ENCODE measurements at regions not wholly inside any gene's neighbourhood (a gene's known extent, or its start where the extent isn't known, plus 50 kb on each side); places are given as distances from the start of the nearest gene placed in this dataset.
"Not testable (repeated sequence)": the region's sequence is repeated elsewhere in the genome, so short reads cannot be mapped to it uniquely, and the experiment has no call there.

DNA sequence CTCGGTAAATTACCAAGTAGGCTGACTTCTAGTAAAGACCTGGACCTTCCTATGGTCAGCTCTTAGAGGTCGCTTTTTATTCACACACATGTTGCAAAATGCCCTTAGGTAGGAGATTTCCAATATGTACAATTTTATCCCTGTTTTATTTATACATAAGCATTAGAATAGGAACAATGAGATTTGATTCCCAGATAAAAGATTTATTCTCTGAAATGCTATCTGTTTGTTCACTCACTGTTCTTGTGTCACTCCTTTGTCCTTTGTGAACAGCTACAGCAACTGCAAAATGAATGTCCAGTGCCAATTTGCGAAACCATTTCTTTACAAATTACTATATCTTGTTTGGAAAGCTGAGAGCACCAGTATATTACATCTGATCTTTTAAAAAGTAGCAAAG is 991.5 kb upstream of the TYRP1 start:
- FAIRE-seq: no peak
- TF ChIP-seq CTCF (IDR thresholded peaks at IDR 0.05; ENCODE audit: borderline replicate concordance, extremely low read depth, insufficient read depth): no peak
- Histone ChIP-seq H3K27me3 (ENCODE audit: control insufficient read depth, insufficient read depth, low read length) (no peaks in the 10 kb centered on the region), H3K36me3 (ENCODE audit: control insufficient read depth in 2 of 3, insufficient read depth in 3 of 3, low read length in 3 of 3) (no peaks in the 10 kb centered on the region), H3K27ac (ENCODE audit: low read depth in 2 of 2, low read length in 2 of 2) (no peak overlapping the region), H3K9me3 (ENCODE audit: control insufficient read depth in 2 of 3, insufficient read depth in 1 of 3, low read length in 3 of 3) (no peaks in the 10 kb centered on the region), H3K4me1 (ENCODE audit: control insufficient read depth in 2 of 3, insufficient read depth in 2 of 3, low read depth in 1 of 3, low read length in 3 of 3) (no peaks in the 10 kb centered on the region), H3K9ac (ENCODE audit: low read length in 3 of 3) (no peak overlapping the region), H3K4me3 (ENCODE audit: low read length in 3 of 3) (no peak overlapping the region)
- intact Hi-C loops (cut with DNase I): no loop called here
- no peak for DNase-seq

GRCh38 chr9:11702548-11702947 is 990.6 kb upstream of the TYRP1 start:
- intact Hi-C loops (cut with DNase I): no loop called here
- H3K27me3 ChIP-seq (ENCODE audit: control insufficient read depth, insufficient read depth, low read length): no peaks in the 10 kb centered on the region
- H3K4me3 ChIP-seq (ENCODE audit: low read length in 3 of 3): no peak overlapping the region
- no peak for DNase-seq
- H3K9me3 ChIP-seq (ENCODE audit: control insufficient read depth in 2 of 3, insufficient read depth in 1 of 3, low read length in 3 of 3): no peaks in the 10 kb centered on the region
- H3K27ac ChIP-seq (ENCODE audit: low read depth in 2 of 2, low read length in 2 of 2): no peak overlapping the region
- no peaks in the 10 kb centered on the region for H3K4me1 ChIP-seq (ENCODE audit: control insufficient read depth in 2 of 3, insufficient read depth in 2 of 3, low read depth in 1 of 3, low read length in 3 of 3)
- TF ChIP-seq CTCF (IDR thresholded peaks at IDR 0.05; ENCODE audit: borderline replicate concordance, extremely low read depth, insufficient read depth): no peak
- no peak for FAIRE-seq
- no peaks in the 10 kb centered on the region for H3K36me3 ChIP-seq (ENCODE audit: control insufficient read depth in 2 of 3, insufficient read depth in 3 of 3, low read length in 3 of 3)
- no peak overlapping the region for H3K9ac ChIP-seq (ENCODE audit: low read length in 3 of 3)

DNA sequence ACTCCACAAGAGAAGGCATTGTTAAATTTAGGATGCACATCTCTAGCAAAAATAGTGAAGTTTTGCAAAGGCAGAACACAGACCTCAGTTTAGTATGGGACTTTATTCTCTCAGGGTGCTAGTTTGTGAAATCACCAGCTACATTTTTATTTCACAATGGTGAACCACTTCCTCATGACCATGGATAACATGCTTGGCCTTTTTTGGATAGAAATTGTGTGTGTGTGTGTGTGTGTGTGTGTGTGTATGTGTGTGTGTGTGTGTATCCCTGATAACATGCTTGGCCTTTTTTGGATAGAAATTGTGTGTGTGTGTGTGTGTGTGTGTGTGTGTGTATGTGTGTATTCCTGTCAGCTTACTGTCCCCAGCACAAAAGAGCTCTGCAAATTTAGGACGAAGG is 989.0 kb upstream of the TYRP1 start:
- H3K9ac ChIP-seq (ENCODE audit: low read length in 3 of 3); H3K4me3 ChIP-seq (ENCODE audit: low read length in 3 of 3); H3K36me3 ChIP-seq (ENCODE audit: control insufficient read depth in 2 of 3, insufficient read depth in 3 of 3, low read length in 3 of 3); FAIRE-seq; DNase-seq; H3K4me1 ChIP-seq (ENCODE audit: control insufficient read depth in 2 of 3, insufficient read depth in 2 of 3, low read depth in 1 of 3, low read length in 3 of 3); intact Hi-C loops (cut with DNase I); H3K27me3 ChIP-seq (ENCODE audit: control insufficient read depth, insufficient read depth, low read length); H3K27ac ChIP-seq (ENCODE audit: low read depth in 2 of 2, low read length in 2 of 2); H3K9me3 ChIP-seq (ENCODE audit: control insufficient read depth in 2 of 3, insufficient read depth in 1 of 3, low read length in 3 of 3): not testable (repeated sequence)

- Histone ChIP-seq H3K9ac (ENCODE audit: low read length in 3 of 3) (no peak overlapping the region), H3K27ac (ENCODE audit: low read depth in 2 of 2, low read length in 2 of 2) (no peak overlapping the region), H3K4me3 (ENCODE audit: low read length in 3 of 3) (no peak overlapping the region), H3K27me3 (ENCODE audit: control insufficient read depth, insufficient read depth, low read length) (no peaks in the 10 kb centered on the region), H3K9me3 (ENCODE audit: control insufficient read depth in 2 of 3, insufficient read depth in 1 of 3, low read length in 3 of 3) (no peaks in the 10 kb centered on the region), H3K4me1 (ENCODE audit: control insufficient read depth in 2 of 3, insufficient read depth in 2 of 3, low read depth in 1 of 3, low read length in 3 of 3) (no peaks in the 10 kb centered on the region), H3K36me3 (ENCODE audit: control insufficient read depth in 2 of 3, insufficient read depth in 3 of 3, low read length in 3 of 3) (no peaks in the 10 kb centered on the region)
- FAIRE-seq (no peak), DNase-seq (no peak)
- TF ChIP-seq CTCF (IDR thresholded peaks at IDR 0.05; ENCODE audit: borderline replicate concordance, extremely low read depth, insufficient read depth): no peak
- intact Hi-C loops (cut with DNase I): no loop called here
Measured at GRCh38 chr9:11708899-11709298, 984.3 kb upstream of the TYRP1 start.

Data from kidney (tissue), 13 donors.